Ovary (tissue), 7 donors: ENCODE measurements at regions not wholly inside any gene's neighbourhood (a gene's known extent, or its start where the extent isn't known, plus 50 kb on each side); places are given as distances from the start of the nearest gene placed in this dataset.

Source experiments
- DNase-seq, 5 donors: peaks; one replicate each; pipeline ENCODE4 v3.0.0-alpha.2; 2019 to 2020
- H3K27ac ChIP-seq, 2 donors: fragments of 200-600 bp; one replicate each; pipeline versions ENCODE4 v1.5.1 to v1.8.0; 2019 to 2022
- H3K27me3 ChIP-seq: fragments of 200-600 bp; one replicate; pipeline ENCODE4 v1.8.0; 2022
- H3K36me3 ChIP-seq: fragments of 200-600 bp; sonication (generic); one replicate; pipeline ENCODE4 v1.5.1; 2019
- H3K4me1 ChIP-seq: one replicate; pipeline ENCODE4 v1.8.1; 2013; ENCODE audit warnings: mild to moderate bottlenecking, moderate library complexity; ENCODE audit not compliant: insufficient read depth
- H3K4me3 ChIP-seq: fragments of 200-600 bp; sonication (generic); one replicate; pipeline ENCODE4 v1.5.1; 2017
- H3K9me3 ChIP-seq, 2 donors: fragments of 200-600 bp in 1 of 2; sonication (generic) in 1 of 2; one replicate each; pipeline versions ENCODE4 v1.5.1 to v1.8.1; 2013 to 2019; ENCODE audit warnings: mild to moderate bottlenecking in 1 of 2, moderate library complexity in 1 of 2
- EP300 ChIP-seq: sonication (generic); formaldehyde crosslinking; IDR thresholded peaks from one replicate; pipeline ENCODE4 v1.6.1; 2017; ENCODE audit warnings: antibody characterized with exemption
- POLR2A ChIP-seq: fragments of 450-650 bp; IDR thresholded peaks from one replicate; pipeline ENCODE4 v1.6.1; 2017; ENCODE audit warnings: antibody characterized with exemption, mild to moderate bottlenecking, moderate library complexity
- WGBS, 3 donors: extraction: QIAGEN DNeasy Blood & Tissue Kit in 1 of 3; methylation state at CpG; one replicate each; pipeline versions ENCODE4 v1.1.5 to v1.1.7; 2013 to 2017; 5-methylcytosine and 5-hydroxymethylcytosine counted together
- intact Hi-C, 4 donors: fragments of 100-400 bp; cut with DNase I; formaldehyde crosslinking; loops; one replicate each; pipeline versions ENCODE4 v1.11.0 to v1.15.1; 2022 to 2023
- TF ChIP-seq, protein P1 (sequence below), 3 donors: fragments of 450-650 bp in 2 of 3; fragments of 200-600 bp in 1 of 3; IDR thresholded peaks; one replicate each; pipeline versions ENCODE4 v1.5.1 to v1.8.0; 2016 to 2022; ENCODE audit warnings: antibody characterized with exemption in 3 of 3, mild to moderate bottlenecking in 1 of 3
- donor health status: DM: no; HTN: no; CAD: no; lungs with moderate emphysema.
- donor health status: DM: no; HTN: no; CAD: no.
- donor health status: Bipolar disorder and iron deficiency.
- donor health status: DM: no; HTN: no; CAD: no.
- donor health status: DM: yes; HTN: yes; CAD: no.

DNA sequence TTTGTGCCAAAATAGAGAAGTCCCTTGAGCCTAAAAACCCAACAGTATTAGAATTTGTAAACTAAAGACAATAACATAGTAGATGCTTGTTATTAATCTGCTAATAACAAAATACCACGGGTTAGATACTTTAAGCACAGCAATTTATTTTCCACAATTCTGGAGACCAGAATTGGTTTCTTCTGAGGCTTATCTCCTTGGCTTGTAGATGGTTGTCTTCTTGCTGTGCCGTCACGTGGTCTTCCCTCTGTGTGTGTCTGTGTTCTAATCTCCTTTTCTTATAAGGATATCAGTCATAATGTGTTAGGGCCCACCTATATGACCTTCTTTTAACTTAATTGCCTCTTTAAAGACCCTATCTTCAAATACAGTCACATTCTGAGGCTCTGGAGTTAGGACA is 260.1 kb downstream of the CYRIA start:
- no peak for DNase-seq
- Histone ChIP-seq H3K36me3 (no peaks in the 10 kb centered on the region), H3K9me3 (no peaks in the 10 kb centered on the region), H3K4me3 (no peak overlapping the region), H3K4me1 (no peaks in the 10 kb centered on the region), H3K27ac (no peak overlapping the region), H3K27me3 (no peaks in the 10 kb centered on the region)
- intact Hi-C loops, result no loop called here
- TF ChIP-seq, protein P1, sequence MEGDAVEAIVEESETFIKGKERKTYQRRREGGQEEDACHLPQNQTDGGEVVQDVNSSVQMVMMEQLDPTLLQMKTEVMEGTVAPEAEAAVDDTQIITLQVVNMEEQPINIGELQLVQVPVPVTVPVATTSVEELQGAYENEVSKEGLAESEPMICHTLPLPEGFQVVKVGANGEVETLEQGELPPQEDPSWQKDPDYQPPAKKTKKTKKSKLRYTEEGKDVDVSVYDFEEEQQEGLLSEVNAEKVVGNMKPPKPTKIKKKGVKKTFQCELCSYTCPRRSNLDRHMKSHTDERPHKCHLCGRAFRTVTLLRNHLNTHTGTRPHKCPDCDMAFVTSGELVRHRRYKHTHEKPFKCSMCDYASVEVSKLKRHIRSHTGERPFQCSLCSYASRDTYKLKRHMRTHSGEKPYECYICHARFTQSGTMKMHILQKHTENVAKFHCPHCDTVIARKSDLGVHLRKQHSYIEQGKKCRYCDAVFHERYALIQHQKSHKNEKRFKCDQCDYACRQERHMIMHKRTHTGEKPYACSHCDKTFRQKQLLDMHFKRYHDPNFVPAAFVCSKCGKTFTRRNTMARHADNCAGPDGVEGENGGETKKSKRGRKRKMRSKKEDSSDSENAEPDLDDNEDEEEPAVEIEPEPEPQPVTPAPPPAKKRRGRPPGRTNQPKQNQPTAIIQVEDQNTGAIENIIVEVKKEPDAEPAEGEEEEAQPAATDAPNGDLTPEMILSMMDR (IDR thresholded peaks at IDR 0.05), result no peak
- TF ChIP-seq EP300, result no peak
- TF ChIP-seq POLR2A, result no peak
- WGBS, 3 donors, result 74 to 83% (median 76%) methylated on average over 3 of the region's 3 CpGs

DNA sequence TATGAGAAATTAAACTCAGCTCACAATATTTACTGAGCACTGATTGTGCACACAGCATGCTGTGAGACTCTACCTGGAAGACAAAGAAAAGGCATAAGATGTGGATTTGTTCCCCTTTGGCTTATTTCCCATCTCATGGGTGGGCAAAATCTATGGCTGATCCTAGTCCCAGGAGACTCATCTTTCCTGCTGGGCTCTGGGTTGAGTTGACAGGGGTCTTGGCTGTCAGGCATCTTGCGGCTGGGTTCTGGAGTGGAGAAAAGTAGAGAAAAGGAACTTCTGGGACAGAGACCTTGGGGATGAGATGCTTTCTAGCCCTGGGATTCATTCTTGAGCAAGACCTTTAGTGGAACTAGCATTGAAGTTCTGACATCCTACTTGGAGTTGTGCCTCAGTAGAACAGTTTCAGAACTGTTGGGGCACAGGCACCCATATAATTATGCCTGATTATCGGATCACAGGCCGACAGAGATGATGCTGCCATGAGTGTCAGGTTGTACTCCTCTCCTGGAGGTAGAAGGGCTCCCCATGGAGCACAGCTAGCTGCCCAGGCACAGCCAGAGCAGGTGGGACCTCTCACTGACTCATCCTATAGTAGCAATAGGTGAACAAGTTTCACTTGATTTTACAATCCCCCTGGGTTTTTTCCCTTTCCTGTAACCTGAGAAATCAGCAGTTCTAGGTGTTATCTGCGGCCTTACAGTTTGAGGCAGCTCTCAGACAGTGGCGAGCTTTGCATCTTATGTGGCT is 260.9 kb downstream of the CYRIA start:
- H3K36me3 ChIP-seq, result no peaks in the 10 kb centered on the region
- no peaks in the 10 kb centered on the region for H3K9me3 ChIP-seq
- no peak overlapping the region for H3K4me3 ChIP-seq
- no peaks in the 10 kb centered on the region for H3K27me3 ChIP-seq
- TF ChIP-seq, protein P1 (IDR thresholded peaks at IDR 0.05), result no peak
- TF ChIP-seq EP300 (no peak), POLR2A (no peak)
- no peak for DNase-seq
- no peak overlapping the region for H3K27ac ChIP-seq
- WGBS, 3 donors, result 92 to 95% (median 94%) methylated on average over 5 of the region's 5 CpGs
- intact Hi-C loops, result no loop called here
- H3K4me1 ChIP-seq, result no peaks in the 10 kb centered on the region

DNA sequence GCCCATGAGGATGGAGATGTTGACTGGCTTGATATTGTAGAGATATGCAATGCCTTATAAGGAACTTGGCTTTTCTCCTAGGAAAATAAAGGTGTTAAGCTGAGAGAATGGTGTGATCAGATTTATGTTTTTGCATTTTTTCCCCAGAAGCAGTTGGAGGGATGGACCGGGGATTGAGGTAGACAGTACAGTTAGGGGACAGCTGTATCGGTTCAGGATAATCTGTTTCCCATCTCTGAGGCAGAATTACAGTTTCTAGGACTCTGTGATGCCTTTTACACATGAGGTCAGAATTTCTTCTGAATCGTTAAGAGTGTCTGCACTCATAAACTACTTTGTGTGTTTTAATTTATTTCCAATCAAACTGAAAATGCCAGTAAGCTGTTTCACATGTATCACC is 261.5 kb downstream of the CYRIA start:
- intact Hi-C loops, result no loop called here
- Histone ChIP-seq H3K27me3 (no peaks in the 10 kb centered on the region), H3K9me3 (no peaks in the 10 kb centered on the region), H3K4me1 (no peaks in the 10 kb centered on the region), H3K27ac (no peak overlapping the region), H3K36me3 (no peaks in the 10 kb centered on the region), H3K4me3 (no peak overlapping the region)
- DNase-seq, result no peak
- TF ChIP-seq EP300 (no peak), POLR2A (no peak)
- TF ChIP-seq, protein P1 (IDR thresholded peaks at IDR 0.05), result no peak
- 76 to 89% (median 83%) methylated on average over 3 of the region's 3 CpGs for WGBS, 3 donors

DNA sequence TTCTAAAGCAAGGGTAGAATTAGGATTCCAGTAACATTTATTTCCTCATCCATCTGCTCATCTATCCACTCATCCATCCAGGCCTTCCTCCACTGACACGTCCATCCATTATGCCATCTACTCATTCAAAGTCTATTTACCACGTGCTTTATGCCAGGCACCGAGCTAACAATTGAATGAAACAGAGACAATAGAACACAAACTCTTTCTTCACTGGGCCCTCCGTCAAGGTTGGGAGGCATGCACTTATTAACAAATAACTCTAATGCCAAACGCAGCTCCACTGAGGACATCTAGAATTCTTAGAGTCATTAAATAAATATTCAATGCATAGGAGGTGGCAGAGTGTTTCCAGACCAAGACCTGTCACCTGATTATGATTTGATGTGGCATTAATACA is 262.7 kb downstream of the CYRIA start:
- WGBS, 3 donors, result 78 to 84% (median 82%) methylated on average over 5 of the region's 5 CpGs

More for the DNA sequence above, 262.7 kb downstream of the CYRIA start:
- Histone ChIP-seq H3K27ac (no peak overlapping the region), H3K36me3 (no peaks in the 10 kb centered on the region), H3K27me3 (no peaks in the 10 kb centered on the region), H3K4me1 (no peaks in the 10 kb centered on the region), H3K4me3 (no peak overlapping the region), H3K9me3 (no peaks in the 10 kb centered on the region)
- TF ChIP-seq POLR2A (no peak), EP300 (no peak)
- TF ChIP-seq, protein P1 (IDR thresholded peaks at IDR 0.05), result no peak
- intact Hi-C loops, result no loop called here
- no peak for DNase-seq
